ENCODE measurements at regions not wholly inside any gene's neighbourhood (a gene's known extent, or its start where the extent isn't known, plus 50 kb on each side); places are given as distances from the start of the nearest gene placed in this dataset.

- TF ChIP-seq EZH2 (IDR thresholded peaks at IDR 0.05) (no peak), POLR2AphosphoS5 (IDR thresholded peaks at IDR 0.05; ENCODE audit: borderline replicate concordance, low read depth, low read length) (no peak; the same call in 1 of the 2 replicates)
These were observed 135.4 kb upstream of the GNPDA2 start for GRCh38 chr4:44861756-44862155.
